Astrocyte (in vitro differentiated cells and primary cell): ENCODE measurements at regions not wholly inside any gene's neighbourhood (a gene's known extent, or its start where the extent isn't known, plus 50 kb on each side); places are given as distances from the start of the nearest gene placed in this dataset.

ENCODE experiments used
- EZH2 ChIP-seq: IDR thresholded peaks from 2 replicates; pipeline ENCODE4 v1.6.1; 2012; ENCODE audit warnings: mild to moderate bottlenecking, low read length, inconsistent platforms; ENCODE audit not compliant: insufficient read depth
- TF ChIP-seq, protein P1 (sequence below): IDR thresholded peaks from 2 replicates; pipeline ENCODE4 v1.5.1; 2011; ENCODE audit warnings: low read depth, mild to moderate bottlenecking, inconsistent platforms, low read length, moderate library complexity; ENCODE audit not compliant: insufficient read depth

DNA sequence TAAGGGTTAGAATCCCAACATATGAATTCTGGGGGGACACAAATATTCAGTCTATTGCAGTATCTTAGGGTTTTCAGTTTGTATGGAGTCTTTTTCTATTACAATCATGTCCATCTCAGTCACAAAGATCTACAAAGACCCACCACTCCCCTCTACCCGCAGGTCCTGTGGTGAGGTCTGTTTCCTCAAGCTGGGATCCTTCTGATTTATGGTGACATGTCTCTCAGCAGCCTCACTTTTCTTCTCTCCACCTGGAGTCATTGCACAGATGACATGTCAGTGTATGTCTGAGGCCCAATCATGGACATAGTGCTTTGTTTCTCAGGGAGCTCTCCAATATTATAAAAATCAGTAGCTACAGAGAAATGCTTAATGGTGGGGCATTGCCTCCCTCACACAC lies 113.4 kb upstream of the RAB27B start:
- TF ChIP-seq, protein P1, sequence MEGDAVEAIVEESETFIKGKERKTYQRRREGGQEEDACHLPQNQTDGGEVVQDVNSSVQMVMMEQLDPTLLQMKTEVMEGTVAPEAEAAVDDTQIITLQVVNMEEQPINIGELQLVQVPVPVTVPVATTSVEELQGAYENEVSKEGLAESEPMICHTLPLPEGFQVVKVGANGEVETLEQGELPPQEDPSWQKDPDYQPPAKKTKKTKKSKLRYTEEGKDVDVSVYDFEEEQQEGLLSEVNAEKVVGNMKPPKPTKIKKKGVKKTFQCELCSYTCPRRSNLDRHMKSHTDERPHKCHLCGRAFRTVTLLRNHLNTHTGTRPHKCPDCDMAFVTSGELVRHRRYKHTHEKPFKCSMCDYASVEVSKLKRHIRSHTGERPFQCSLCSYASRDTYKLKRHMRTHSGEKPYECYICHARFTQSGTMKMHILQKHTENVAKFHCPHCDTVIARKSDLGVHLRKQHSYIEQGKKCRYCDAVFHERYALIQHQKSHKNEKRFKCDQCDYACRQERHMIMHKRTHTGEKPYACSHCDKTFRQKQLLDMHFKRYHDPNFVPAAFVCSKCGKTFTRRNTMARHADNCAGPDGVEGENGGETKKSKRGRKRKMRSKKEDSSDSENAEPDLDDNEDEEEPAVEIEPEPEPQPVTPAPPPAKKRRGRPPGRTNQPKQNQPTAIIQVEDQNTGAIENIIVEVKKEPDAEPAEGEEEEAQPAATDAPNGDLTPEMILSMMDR: no peak
- TF ChIP-seq EZH2: no peak
